A549 (cell line): ENCODE measurements at regions not wholly inside any gene's neighbourhood (a gene's known extent, or its start where the extent isn't known, plus 50 kb on each side); places are given as distances from the start of the nearest gene placed in this dataset.

Experiments used
- ATAC-seq, 2 experiments: fragments of 200-7000 bp in 1 of 2; fragments of >200 bp in 1 of 2; cut with Nextera tagmentation in 1 of 2; cut with Tn5 transposase in 1 of 2; 3 replicates each; pipeline versions ENCODE4 v1.8.0 to v1.9.1; 2018 to 2020; ENCODE audit warnings: mild to moderate bottlenecking in 1 of 2, moderate library complexity in 1 of 2
- CTCF ChIA-PET: fragments of 300-600 bp; sonication (Branson Sonifier 250); formaldehyde crosslinking; extraction: SDS; loops from one replicate; lab custom pipeline; 2021; ENCODE audit warnings: antibody characterized with exemption, inconsistent platforms; lab: Yijun Ruan, JAX
- POLR2A ChIA-PET: fragments of 350-600 bp; formaldehyde crosslinking; extraction: SDS; loops from one replicate; lab custom pipeline; 2021; ENCODE audit warnings: antibody characterized with exemption, inconsistent platforms; lab: Yijun Ruan, JAX
- DNase-seq, 2 experiments: peaks; one replicate each; pipeline versions ENCODE4 v3.0.0 to v3.0.0-alpha.2; 2011 to 2016; ENCODE audit warnings: low read depth in 1 of 2, low spot score in 1 of 2
- FAIRE-seq: peaks from 2 replicates; lab custom pipeline; 2011; peaks lifted over from hg19 to GRCh38; lab: Jason Lieb, UNC
- H3K27ac ChIP-seq, 2 experiments: fragments of >200 bp; sonication (Bioruptor Twin); formaldehyde crosslinking; 3 replicates each; pipeline ENCODE4 v1.5.1; 2016 to 2017
- H3K4me1 ChIP-seq: fragments of >200 bp; sonication (Bioruptor Twin); formaldehyde crosslinking; 3 replicates; pipeline ENCODE4 v1.6.1; 2016
- H3K4me2 ChIP-seq: fragments of >200 bp; sonication (Bioruptor Twin); formaldehyde crosslinking; 3 replicates; pipeline ENCODE4 v1.6.1; 2016
- H3K4me3 ChIP-seq: fragments of >200 bp; sonication (Bioruptor Twin); formaldehyde crosslinking; 3 replicates; pipeline ENCODE4 v1.5.1; 2016
- H3K9me3 ChIP-seq: fragments of >200 bp; sonication (Bioruptor Twin); formaldehyde crosslinking; 3 replicates; pipeline ENCODE4 v1.6.1; 2016
- EHF ChIP-seq: fragments of 250-450 bp; sonication (Bioruptor Pico); IDR thresholded peaks from 2 replicates; pipeline ENCODE4 v1.5.0; 2020; ENCODE audit warnings: mild to moderate bottlenecking
- EHMT2 ChIP-seq: fragments of 200-600 bp; sonication (generic); IDR thresholded peaks from 2 replicates; pipeline ENCODE4 v1.6.1; 2016; ENCODE audit warnings: antibody characterized with exemption, low read depth, mild to moderate bottlenecking, moderate library complexity
- EP300 ChIP-seq, 2 experiments: fragments of >200 bp; sonication (Bioruptor Twin); formaldehyde crosslinking; IDR thresholded peaks; 2 replicates in 1 of 2; 3 replicates in 1 of 2; pipeline ENCODE4 v1.6.1; 2016 to 2017
- HDAC2 ChIP-seq: fragments of 200-600 bp; sonication (generic); IDR thresholded peaks from 2 replicates; pipeline ENCODE4 v1.6.1; 2016
- HEYL ChIP-seq: fragments of 250-450 bp; sonication (Bioruptor Pico); IDR thresholded peaks from 2 replicates; pipeline ENCODE4 v1.8.0; 2021; ENCODE audit warnings: mild to moderate bottlenecking, moderate library complexity
- HOXA7 ChIP-seq: fragments of 250-450 bp; sonication (Bioruptor Pico); IDR thresholded peaks from 2 replicates; pipeline ENCODE4 v1.5.0; 2020; ENCODE audit warnings: mild to moderate bottlenecking, moderate library complexity
- MAZ ChIP-seq: fragments of 150-350 bp; IDR thresholded peaks from 2 replicates; pipeline ENCODE4 v1.6.1; 2014; ENCODE audit warnings: antibody characterized with exemption, low read depth, low read length, borderline replicate concordance
- PHF8 ChIP-seq: fragments of 200-600 bp; sonication (generic); IDR thresholded peaks from 2 replicates; pipeline ENCODE4 v1.6.1; 2016; ENCODE audit warnings: low read depth, mild to moderate bottlenecking, antibody characterized with exemption, moderate library complexity, borderline replicate concordance
- POLR2A ChIP-seq: IDR thresholded peaks from 2 replicates; pipeline ENCODE4 v1.6.1; 2012; ENCODE audit warnings: mild to moderate bottlenecking, low read length
- RAD21 ChIP-seq, 2 experiments: fragments of >200 bp in 1 of 2; sonication (Bioruptor Twin) in 1 of 2; formaldehyde crosslinking in 1 of 2; IDR thresholded peaks in 1 of 2; conservative IDR thresholded peaks in 1 of 2; 2 replicates in 1 of 2; 3 replicates in 1 of 2; pipeline ENCODE4 v1.6.1; 2012 to 2018; ENCODE audit warnings: inconsistent platforms in 1 of 2
- RARB ChIP-seq: fragments of 250-450 bp; sonication (Bioruptor Pico); IDR thresholded peaks from 2 replicates; pipeline ENCODE4 v1.8.0; 2021; ENCODE audit warnings: mild to moderate bottlenecking, moderate library complexity
- SREBF2 ChIP-seq: fragments of 450-650 bp; IDR thresholded peaks from 2 replicates; pipeline ENCODE4 v1.6.1; 2014; ENCODE audit warnings: mild to moderate bottlenecking, moderate library complexity
- TFCP2L1 ChIP-seq: fragments of 250-450 bp; sonication (Bioruptor Pico); IDR thresholded peaks from 2 replicates; pipeline ENCODE4 v1.5.0; 2021; ENCODE audit warnings: mild to moderate bottlenecking
- ZNF302 ChIP-seq: fragments of 250-450 bp; sonication (Bioruptor Pico); IDR thresholded peaks from 2 replicates; pipeline ENCODE4 v1.9.0; 2021; ENCODE audit warnings: inconsistent platforms, mild to moderate bottlenecking, moderate library complexity
- WGBS: methylation state at CpG from one replicate; pipeline ENCODE4 v1.1.6; 2017; ENCODE audit errors: missing lambda C conversion rate; 5-methylcytosine and 5-hydroxymethylcytosine counted together
- TF ChIP-seq, protein P1 (sequence below): fragments of >200 bp; sonication (Bioruptor Twin); formaldehyde crosslinking; IDR thresholded peaks from 3 replicates; pipeline ENCODE4 v1.6.1; 2016
- TF ChIP-seq, protein P2 (sequence below): fragments of 150-350 bp; IDR thresholded peaks from 2 replicates; pipeline ENCODE4 v1.6.1; 2014; ENCODE audit warnings: low read depth, mild to moderate bottlenecking, low read length
- TF ChIP-seq, protein P3 (sequence below): IDR thresholded peaks from 2 replicates; pipeline ENCODE4 v1.6.1; 2012; ENCODE audit warnings: low read depth, borderline replicate concordance
- TF ChIP-seq, protein P4 (sequence below): IDR thresholded peaks from 2 replicates; pipeline ENCODE4 v1.6.1; 2012
- TF ChIP-seq, protein P5 (sequence below): fragments of 250-450 bp; sonication (Bioruptor Pico); IDR thresholded peaks from 2 replicates; pipeline ENCODE4 v1.5.0; 2020; ENCODE audit warnings: low read depth, mild to moderate bottlenecking, moderate library complexity

DNA sequence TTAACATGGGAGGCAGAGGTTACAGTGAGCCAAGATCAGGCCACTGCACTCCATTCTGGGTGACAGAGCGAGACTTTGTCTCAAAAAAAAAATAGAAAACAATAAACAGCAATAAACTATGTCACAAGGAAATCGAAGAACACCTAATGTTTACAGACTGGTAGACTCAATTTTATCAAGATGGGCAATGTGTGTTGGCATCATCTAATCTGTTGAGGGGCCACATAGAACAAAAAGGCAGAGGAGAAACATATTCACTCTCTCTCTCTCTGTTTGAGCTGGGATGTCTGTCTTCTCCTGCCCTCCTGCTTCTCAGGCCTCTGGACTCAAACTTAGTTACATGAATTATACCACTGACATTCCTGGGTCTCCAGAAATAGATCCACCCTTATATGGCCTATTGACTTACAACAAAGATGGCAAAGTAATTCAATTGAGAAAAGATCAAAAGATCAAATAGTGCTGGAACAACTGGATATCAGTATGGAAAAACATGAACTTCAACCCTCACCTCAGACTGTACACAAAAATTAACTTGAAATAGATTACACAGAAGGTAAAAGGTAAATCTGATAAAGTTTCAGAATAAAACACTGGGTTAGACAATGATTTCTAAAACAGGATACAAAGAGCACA lies 703.8 kb upstream of the CRIM1 start (continued):
- no peak for TF ChIP-seq RAD21 (conservative IDR thresholded peaks at IDR 0.05 in 1 of 2, IDR thresholded peaks at IDR 0.05 in 1 of 2)
- TF ChIP-seq SREBF2: no peak
- no peak for TF ChIP-seq EP300 (IDR thresholded peaks at IDR 0.05)
- TF ChIP-seq, protein P1, sequence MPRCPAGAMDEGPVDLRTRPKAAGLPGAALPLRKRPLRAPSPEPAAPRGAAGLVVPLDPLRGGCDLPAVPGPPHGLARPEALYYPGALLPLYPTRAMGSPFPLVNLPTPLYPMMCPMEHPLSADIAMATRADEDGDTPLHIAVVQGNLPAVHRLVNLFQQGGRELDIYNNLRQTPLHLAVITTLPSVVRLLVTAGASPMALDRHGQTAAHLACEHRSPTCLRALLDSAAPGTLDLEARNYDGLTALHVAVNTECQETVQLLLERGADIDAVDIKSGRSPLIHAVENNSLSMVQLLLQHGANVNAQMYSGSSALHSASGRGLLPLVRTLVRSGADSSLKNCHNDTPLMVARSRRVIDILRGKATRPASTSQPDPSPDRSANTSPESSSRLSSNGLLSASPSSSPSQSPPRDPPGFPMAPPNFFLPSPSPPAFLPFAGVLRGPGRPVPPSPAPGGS: no peak
- no peak for TF ChIP-seq HOXA7 (CRISPR knock-in tag)

DNA sequence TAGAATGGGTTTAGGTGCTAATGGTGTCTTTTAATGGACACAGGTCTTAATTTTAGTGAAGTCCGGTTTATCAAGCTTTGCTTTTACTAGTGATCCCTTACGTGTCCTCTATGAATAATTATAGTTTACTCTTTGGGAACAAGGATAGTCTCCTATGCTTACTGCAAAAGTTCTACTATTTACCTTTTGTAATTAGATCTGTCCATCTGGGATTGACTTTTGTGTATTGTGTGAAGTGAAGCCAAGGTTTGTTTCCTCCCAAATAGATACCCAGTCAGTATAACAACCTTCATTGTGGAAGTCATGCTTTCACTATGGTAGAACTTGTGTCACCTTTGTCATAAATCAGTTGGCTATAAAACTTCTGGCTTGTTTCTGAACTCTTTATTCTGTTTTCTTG lies 740.9 kb upstream of the CRIM1 start:
- FAIRE-seq: peak; percentile 28
- 18% methylated on average over 2 of the region's 2 CpGs for WGBS
- ATAC-seq: no peak

DNA sequence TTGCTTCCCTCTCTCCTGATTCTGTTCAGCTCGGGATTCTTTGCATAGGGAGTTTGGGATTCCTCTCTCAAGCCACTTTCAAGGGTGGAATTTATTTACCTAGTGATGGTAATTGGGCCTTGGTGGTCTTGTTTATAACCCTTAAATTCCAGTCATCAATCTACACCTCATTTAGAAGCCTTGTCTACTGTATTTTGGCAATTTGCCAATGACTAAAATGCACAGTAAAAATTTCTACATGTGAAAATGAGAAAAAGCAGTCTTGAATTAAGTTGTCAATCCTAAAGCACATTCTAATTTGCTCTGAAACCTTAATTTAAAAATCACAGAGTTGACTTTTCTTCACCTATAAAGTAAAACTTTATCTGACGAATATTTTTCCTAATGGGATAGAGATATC lies 749.2 kb upstream of the CRIM1 start:
- Histone ChIP-seq H3K9me3 (no peaks in the 10 kb centered on the region), H3K4me3 (no peak overlapping the region), H3K27ac (no peak overlapping the region), H3K4me1 (no peaks in the 10 kb centered on the region), H3K4me2 (no peak overlapping the region)
- FAIRE-seq (no peak), ATAC-seq (no peak), DNase-seq (no peak)
- ChIA-PET CTCF (no interaction called here), POLR2A (no interaction called here)
- TF ChIP-seq, protein P2, sequence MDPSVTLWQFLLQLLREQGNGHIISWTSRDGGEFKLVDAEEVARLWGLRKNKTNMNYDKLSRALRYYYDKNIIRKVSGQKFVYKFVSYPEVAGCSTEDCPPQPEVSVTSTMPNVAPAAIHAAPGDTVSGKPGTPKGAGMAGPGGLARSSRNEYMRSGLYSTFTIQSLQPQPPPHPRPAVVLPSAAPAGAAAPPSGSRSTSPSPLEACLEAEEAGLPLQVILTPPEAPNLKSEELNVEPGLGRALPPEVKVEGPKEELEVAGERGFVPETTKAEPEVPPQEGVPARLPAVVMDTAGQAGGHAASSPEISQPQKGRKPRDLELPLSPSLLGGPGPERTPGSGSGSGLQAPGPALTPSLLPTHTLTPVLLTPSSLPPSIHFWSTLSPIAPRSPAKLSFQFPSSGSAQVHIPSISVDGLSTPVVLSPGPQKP: no peak
- TF ChIP-seq EHF (CRISPR knock-in tag) (no peak), RARB (CRISPR knock-in tag) (no peak)
- WGBS: 6% methylated on average over 2 of the region's 2 CpGs

More for the DNA sequence above, 740.9 kb upstream of the CRIM1 start:
- TF ChIP-seq POLR2A (no peak), HEYL (CRISPR knock-in tag) (no peak), TFCP2L1 (CRISPR knock-in tag) (no peak), EHMT2 (no peak), HDAC2 (no peak), MAZ (no peak), SREBF2 (no peak), ZNF302 (CRISPR knock-in tag) (no peak), PHF8 (no peak)
- TF ChIP-seq, protein P3, sequence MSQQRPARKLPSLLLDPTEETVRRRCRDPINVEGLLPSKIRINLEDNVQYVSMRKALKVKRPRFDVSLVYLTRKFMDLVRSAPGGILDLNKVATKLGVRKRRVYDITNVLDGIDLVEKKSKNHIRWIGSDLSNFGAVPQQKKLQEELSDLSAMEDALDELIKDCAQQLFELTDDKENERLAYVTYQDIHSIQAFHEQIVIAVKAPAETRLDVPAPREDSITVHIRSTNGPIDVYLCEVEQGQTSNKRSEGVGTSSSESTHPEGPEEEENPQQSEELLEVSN: no peak
- TF ChIP-seq, protein P4, sequence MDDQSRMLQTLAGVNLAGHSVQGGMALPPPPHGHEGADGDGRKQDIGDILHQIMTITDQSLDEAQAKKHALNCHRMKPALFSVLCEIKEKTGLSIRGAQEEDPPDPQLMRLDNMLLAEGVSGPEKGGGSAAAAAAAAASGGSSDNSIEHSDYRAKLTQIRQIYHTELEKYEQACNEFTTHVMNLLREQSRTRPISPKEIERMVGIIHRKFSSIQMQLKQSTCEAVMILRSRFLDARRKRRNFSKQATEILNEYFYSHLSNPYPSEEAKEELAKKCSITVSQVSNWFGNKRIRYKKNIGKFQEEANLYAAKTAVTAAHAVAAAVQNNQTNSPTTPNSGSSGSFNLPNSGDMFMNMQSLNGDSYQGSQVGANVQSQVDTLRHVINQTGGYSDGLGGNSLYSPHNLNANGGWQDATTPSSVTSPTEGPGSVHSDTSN: no peak
- TF ChIP-seq, protein P5, sequence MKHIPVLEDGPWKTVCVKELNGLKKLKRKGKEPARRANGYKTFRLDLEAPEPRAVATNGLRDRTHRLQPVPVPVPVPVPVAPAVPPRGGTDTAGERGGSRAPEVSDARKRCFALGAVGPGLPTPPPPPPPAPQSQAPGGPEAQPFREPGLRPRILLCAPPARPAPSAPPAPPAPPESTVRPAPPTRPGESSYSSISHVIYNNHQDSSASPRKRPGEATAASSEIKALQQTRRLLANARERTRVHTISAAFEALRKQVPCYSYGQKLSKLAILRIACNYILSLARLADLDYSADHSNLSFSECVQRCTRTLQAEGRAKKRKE (CRISPR knock-in tag): no peak
- TF ChIP-seq, all 56 proteins: peak for 0
- ChIA-PET POLR2A (no interaction called here), CTCF (no interaction called here)
- no peak for DNase-seq
- Histone ChIP-seq H3K4me3 (no peak overlapping the region), H3K27ac (no peak overlapping the region), H3K4me1 (no peaks in the 10 kb centered on the region), H3K9me3 (no peaks in the 10 kb centered on the region), H3K4me2 (no peak overlapping the region)
